GM19467 (cell line): ENCODE measurements at regions not wholly inside any gene's neighbourhood (a gene's known extent, or its start where the extent isn't known, plus 50 kb on each side); places are given as distances from the start of the nearest gene placed in this dataset.

ENCODE experiments used
- ATAC-seq: cut with Tn5 transposase; IDR thresholded peaks from one replicate; pipeline ENCODE4 v1.9.1; 2021; ENCODE audit warnings: mild to moderate bottlenecking, moderate library complexity; ENCODE audit not compliant: unreplicated experiment

DNA sequence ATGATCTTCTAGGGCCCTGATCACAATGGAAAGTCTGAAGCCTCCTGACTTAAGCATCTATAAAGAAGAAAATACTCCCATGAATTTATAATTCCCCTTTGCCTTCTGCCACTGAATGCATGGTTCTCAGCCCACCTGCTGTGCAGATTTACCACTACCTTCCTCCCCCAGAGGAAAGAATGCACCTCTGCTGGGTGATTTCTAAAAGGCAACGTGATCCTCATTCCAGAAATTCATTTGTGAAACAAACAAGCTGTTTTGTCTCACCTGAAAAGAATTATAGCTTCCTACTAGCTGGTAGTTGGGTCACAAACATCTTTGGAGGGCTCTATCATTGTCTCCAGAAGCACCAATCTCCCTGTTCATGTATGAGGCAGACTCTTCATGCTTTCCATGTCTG, 320.2 kb downstream of the CDC14C start:
- no peak for ATAC-seq

DNA sequence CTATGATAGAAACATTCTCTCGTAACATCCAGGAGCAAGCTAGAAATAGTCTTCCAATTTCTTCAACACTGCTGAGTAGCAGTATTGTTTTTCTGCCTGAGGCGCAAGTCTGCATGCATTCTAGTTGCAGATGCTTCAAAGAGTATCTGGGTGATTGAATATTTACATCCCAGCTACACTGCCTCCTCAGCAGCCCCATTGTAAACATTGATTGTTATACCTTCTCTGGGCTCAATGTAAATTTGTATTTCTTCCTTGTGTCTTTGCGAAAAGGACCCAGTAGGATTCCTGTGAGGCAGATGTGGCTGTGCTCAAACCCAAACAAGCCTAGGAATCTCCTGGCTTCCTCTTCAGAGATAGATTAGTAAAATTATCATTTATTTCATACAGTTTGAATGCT, 320.7 kb downstream of the CDC14C start:
- ATAC-seq = no peak

DNA sequence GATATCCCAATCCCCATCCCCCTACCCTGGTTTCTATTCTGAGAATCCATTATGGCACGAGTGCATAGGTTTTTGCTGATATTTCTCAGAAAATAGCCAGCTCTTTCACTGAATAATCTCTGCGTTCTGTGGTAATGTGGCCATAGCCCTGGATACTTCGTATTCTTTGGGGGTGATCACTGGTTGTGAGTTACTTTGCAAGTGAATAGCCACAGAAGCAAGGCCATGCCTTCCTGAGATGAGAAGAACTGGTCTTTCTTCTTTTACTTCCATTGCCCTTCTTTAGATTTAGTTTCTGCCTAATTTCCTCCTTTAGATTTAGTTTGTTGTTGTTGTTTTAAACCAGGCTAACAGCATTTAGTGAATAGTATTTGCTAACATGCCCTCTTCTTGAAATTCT, 323.4 kb downstream of the CDC14C start:
- ATAC-seq = no peak

DNA sequence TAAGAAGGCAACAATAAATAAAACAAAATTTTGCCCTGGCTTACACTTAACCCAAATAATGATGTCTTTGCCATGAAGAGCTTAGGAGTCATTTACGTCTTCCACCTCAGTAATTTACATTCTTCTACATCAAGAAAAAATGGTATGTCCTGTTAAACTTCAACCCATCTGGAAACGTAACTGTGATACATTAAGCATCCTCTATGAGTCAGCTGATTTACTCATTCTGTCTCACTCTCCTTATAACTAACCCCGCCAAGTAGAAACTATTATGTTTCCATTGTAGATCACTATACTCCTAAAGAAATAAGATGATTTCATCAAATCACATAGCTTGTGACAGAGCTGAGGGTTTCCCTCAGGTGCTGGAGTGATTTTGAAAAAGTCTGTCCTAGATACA, 330.7 kb downstream of the CDC14C start:
- ATAC-seq = no peak

DNA sequence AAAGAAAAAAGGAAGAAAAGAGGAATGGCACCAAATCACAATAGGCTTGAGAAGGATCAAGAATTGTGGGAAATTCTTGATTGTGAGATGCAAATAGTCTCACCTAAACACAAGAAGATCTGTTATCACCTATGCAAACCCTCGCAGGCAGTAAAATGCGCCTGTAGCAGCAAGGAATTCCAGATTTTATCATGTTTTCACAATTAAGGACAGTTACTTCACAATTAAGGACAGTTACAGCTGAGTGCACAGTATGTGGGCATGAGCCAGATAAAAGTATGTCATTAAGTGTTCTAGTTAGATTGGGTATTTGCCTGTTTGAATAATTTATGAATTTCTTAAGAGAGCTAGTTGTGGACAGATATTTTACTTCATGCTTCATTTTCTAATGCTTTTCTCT, 336.2 kb downstream of the CDC14C start:
- no peak for ATAC-seq

DNA sequence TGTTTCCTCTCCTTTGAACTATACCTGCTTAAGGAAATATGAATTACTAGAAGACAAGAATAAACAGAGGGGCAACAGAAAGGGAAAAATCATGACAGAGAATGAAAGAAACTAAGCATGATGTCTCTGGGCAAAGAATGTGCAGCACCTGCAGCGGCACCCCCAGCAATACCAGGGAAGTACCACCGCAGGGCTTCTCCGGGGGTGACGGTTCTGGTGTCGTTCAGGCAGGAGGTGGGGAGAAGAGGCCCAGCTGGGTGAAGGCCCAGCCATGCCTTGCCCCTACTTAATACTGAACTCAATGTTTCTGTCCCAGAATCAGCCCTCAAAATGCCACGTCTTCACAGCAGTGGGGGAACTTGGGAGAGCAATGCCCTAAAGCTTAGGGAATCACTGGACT, 337.6 kb downstream of the CDC14C start:
- no peak for ATAC-seq

DNA sequence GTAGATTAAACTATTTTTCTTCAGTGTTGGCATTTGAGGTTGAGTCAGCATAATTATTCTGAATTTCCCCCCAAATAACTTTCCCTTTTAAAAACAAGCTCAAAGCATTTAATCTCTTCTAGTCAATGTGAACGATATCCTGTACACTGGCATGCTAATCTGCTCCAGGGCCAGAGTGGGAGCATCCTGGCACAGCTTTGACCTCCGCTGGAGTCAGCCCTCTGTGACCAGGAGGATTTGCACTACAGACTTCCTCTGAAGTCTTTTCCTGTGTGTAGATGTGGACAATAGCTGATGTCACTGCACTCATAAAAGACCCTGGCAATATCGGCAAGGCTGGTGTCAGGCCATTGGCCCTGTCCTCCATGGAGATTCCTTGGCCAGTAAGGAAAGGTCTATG, 340.2 kb downstream of the CDC14C start:
- no peak for ATAC-seq

DNA sequence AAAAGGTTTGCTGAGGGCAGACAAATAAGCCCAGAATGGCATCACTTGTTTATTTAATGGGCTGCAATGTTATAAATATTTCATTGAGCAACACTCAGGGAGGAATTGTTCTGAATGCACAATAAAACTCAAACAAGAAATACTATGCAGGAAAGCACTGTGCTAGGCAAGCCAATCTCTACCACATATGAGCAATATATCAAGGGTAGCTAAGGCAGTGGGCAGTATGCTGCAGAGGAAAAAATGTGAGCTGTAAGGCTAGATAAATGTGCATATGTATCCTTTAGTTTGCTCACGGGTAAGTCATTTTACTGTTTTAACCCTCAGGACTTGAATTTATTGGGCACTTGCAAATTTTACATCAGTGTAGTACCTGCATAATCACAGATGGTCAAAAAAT, 349.6 kb downstream of the CDC14C start:
- no peak for ATAC-seq

DNA sequence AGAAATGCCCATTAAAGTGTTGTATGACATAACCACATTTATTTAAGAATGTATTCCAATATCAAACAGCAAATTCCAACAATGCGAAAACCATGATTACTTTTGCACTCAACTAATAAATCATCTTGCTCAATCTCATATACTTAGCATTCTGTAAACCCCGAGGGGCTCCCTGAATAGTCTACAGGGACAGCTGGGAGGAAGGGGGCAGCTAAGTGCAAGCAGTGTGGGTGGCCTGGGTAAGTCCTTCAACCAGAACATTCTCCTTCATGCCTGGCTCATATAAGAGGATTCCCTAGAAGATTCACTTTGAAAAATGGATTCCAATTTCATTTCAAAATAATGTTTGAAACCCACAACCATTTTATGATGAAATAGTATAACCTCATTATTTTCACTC, 355.5 kb downstream of the CDC14C start:
- no peak for ATAC-seq

DNA sequence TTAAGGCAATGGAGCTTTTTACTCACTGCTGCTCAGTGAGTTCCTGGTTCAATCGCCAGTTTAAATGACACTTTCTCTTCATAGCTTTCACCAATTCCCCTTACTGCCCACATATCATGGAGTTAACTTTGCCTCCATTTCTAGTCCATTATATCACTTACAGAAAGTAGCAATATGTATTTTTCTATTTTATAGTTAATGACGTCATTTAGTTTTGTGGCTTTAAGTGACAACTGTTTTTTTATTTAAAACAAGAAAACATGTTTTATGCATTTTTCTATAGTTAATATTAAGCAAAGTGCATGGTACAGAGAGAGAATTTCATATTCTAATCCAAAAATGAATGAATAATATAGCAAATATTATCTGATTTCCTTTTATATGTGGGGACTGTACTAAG, 363.3 kb downstream of the CDC14C start:
- no peak for ATAC-seq

DNA sequence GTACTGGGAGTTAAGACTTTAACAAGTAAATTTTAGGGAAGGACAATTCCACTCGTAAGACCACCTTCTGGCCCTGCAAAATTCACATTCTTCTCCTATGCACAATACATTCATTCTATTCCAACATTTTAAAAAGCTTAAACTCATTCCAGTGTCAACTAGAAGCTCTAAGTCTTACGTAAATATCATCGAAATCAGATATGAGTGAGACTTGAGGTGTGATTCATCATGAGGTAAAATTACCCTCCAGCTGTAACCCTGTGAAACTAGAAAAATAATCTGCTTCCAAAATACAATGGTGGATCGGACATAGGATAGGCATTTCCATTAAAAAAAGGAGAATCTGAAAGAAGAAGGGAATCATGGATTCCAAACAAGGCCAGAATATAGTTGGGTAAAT, 370.3 kb downstream of the CDC14C start:
- no peak for ATAC-seq

DNA sequence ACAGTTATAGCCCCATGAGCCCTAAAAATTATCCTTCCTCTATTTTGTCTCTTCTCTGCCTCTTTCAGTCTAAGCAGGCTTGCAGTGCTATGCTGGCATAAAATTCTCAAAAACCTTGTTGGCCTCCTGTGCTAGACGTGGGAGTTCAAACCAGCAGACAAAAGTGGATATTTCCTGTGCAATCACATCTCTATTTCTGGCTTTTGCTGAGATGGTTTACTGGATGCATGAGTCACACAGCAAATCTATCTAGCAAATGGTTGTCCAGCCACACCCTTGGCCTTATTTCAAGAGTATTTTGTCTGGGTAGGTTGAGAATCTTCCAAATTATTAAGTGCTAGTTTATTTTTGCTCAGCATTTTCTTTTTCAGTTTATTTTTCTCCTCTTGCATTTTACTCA, 370.8 kb downstream of the CDC14C start:
- ATAC-seq = no peak

DNA sequence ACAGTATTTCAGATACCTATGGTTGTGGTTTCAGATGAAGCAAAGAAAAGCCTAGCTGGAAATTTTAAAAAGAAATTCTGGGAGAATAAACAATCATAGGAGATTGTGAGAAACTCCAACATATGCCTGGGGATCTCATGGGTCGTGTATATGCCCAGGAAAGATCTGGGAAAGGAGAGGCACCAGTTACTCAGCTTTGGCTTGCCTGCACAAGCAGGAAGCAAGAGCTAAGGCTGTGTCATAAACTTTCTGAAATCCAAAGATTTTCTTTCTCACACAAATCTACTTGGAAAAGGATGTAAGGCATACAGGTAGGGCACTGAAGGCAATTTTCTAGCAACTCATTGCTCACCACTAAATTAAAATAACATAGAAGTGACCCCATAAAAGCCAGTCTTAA, 373.6 kb downstream of the CDC14C start:
- ATAC-seq = no peak

DNA sequence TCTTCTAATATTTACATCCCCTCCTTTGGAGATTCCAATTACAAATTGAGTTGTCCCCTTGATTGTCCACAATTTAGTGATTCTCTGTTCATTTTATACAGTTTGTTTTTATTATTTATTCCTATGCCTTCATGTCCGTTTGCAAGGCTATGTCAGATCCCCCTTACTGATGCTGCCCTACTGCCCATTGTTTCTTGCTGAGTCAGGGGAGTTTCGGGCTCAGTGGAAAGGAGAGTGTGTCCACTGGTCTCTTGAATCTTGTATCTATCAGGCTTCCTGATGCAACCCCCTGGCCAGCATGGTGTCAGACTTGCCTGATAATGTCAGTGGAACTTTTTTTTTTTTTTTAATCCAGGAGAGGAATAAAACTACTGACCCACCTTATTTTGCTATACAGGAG, 384.4 kb downstream of the CDC14C start:
- no peak for ATAC-seq

DNA sequence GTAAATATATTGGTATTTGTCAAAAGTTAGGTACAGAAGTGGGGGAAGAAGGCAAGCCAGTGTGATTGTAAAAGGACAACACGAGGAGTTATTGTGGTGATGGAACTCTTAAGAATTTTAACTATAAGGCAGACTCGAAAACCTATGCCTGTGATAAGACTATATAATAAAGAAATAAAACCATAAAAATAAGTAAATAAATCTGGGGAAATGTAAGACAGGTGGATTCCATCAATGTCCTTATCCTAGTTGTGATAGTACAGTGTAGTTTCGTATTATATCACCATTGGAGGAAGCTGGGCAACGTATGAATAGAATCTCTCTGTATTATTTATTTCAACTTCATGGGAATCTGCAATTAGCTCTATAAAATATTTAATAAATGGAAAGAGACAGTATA, 395.7 kb downstream of the CDC14C start:
- no peak for ATAC-seq

DNA sequence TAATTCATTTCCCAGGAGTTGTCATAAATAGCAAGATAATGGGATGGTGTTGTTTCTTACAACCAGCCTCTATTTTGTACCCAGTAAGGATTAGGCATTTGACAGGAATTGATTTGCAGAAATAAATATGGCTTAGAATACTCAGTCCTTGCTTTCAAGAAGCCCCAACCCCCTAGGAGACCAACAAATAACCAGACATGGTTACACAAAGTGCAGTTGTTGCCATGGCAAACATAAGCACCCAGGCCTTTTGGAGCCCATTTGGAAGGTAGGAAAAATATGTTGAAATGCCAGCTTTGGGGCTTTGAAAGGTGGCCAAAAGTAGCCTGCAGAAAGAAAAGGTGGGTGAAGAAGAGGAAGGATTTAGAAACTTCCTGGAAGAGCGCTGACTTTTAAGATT, 397.5 kb downstream of the CDC14C start:
- ATAC-seq = no peak

DNA sequence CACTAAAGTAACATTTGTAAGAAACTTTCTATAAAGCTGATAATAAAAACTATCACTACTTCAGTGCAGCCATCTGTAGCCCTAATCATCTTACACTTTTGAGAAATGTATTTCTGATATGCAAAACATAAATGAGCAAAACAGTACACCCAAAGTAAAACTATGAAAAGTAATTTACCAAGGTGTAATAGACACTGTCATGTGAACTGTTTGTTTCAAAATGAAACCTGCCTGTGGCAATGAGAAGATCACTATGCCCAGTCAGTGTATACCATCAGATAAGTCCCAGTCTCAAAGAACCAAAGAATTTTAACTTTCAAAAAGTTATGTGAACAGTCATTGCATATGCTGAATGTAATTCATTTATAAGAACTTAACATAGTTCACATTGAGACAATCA, 398.1 kb downstream of the CDC14C start:
- ATAC-seq = no peak

DNA sequence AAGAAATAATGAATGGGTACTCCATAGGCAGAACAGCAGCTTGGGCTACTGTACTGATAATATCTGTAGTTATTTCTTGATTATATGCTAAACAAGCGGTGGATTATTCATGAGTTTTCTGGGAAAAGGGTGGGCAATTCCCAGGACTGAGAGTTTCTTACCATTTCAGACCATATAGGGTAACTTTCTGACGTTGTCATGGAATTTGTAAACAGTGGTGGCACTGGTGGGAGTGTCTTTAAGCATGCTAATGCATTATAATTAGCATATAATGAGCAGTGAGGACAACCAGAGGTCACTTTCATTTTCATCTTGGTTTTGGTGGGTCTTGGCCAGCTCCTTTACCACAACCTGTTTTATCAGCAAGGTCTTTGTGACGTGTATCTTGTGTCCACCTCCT, 399.7 kb downstream of the CDC14C start:
- no peak for ATAC-seq

DNA sequence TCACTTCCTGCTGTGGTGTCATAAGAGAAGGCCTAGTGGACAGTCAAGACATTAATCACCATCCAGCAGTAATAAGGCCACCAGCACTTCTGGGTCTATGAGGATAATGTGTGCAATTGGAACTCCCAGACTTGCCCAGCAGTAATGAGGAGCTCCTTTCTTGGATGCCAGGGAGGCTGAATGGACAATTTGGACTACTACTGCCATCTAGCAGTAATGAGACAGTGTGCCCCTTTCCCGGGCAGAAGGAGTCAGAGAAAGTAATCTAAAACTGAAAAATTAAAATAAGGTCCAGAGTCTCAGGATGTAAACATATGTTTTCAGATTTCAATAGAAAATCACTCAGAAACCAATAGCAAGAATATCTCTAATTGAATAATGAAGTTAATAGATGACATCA, 400.4 kb downstream of the CDC14C start:
- no peak for ATAC-seq

DNA sequence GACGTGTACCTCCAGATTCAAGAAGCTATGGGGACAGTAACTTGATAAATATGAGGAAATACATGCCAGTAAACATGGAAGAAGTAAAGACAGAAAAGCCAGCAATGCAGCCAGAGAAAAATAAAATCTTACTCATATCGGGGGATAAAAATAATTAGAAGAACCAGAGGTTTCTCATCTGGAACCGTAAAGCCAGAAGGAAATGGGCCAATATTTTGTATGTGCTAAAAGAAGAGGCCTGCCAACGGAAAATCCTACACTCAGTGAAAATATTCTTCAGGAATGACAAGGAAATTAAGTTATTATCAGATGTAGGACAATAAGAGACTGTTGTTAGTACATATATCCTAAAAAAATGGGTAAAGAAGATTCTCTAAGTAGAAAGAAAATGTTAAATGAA, 401.2 kb downstream of the CDC14C start:
- ATAC-seq = no peak

DNA sequence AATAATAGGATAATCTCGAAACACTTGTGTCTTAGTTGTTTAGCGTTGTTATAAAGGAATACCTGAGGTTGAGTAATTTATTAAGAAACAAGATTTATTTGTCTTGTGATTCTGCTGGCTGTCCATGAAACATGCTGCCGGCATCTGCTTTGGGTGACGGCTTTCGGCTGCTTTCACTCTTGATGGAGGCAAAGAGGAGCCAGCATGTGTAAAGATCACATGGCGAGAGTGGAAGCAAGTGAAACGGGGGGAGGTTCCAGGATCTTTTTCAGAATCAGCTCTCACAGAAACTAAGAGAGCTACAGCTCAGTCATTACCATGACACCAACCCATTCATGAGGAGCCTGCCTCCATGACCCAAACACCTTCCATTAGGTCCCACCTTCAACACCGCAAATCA, 402.8 kb downstream of the CDC14C start:
- ATAC-seq = no peak

DNA sequence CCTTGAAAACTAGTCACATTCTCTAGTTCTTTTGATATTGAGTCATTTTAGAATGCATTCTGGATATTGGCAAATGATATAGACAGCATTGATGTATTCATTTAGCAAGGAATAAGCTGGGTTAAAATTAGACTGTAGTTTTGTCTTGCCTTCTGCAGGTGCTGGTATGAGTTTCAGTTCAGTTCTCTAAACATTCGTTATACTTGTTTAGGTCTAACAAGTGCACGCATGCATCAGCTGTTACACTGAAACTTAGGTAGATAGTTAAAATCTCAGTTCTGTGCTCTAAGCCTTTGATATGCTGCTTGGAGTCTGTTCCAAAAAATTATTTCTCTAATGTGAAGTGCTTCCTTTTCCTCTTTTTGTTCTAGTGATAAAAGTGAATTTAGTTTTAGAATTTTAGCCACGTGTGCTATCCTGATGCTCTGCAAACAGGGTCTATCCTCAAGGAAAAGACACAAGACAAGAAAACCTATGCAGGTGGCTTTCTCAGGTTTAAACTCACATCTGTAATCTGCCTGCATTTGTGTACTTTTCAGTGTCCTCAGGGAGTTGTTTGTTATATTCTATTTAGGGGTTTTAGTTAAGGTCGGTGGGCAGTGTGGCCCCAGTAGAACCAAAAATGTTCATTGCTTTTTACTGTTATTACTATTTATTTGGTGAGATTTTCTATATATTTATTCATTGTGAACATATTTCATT, 409.0 kb downstream of the CDC14C start:
- no peak for ATAC-seq

DNA sequence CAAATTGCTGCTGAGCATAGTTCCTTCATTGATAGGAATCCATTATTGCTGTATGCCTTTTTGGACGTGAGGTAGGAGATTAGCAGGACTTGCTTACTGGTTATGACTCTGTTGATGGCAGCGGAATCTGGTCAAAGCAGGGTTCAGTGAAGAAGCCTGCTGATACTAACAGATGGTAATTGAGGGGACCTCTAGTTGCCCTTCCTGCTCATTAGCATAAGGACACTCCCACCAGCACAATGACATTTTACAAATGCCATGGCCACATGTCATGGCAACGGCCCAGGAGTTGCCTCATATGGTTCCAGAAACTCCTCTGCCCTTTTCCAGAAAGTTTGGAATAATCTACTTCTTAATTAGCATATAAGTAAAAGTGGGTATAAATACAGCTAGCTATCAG, 417.5 kb downstream of the CDC14C start:
- ATAC-seq = no peak

DNA sequence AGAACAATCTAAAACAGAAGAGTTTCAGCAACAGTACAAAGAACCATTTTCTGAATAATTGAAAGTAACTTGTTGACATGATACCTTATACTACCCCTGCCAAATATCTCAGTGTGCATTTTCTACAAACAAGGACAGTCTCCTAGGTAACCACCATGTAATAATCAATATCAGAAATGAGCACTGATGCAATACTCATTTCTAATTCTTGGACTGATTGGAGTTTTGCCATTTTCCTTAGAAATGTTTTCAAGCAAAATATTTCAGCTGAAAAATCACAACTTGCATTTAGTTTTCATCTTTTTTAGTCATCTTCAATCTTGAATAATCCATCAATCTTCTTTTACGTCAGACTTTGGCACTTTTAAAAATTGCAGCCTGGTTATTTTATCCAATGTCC, 420.2 kb downstream of the CDC14C start:
- no peak for ATAC-seq
